Breast epithelium (tissue), 3 donors: ENCODE measurements at regions not wholly inside any gene's neighbourhood (a gene's known extent, or its start where the extent isn't known, plus 50 kb on each side); places are given as distances from the start of the nearest gene placed in this dataset.

Source experiments
- POLR2A ChIP-seq: fragments of 450-650 bp; IDR thresholded peaks from one replicate; pipeline ENCODE4 v1.6.1; 2016; ENCODE audit warnings: antibody characterized with exemption, mild to moderate bottlenecking, moderate library complexity
- POLR2AphosphoS5 ChIP-seq, 3 donors: sonication (generic); formaldehyde crosslinking; IDR thresholded peaks; one replicate each; pipeline ENCODE4 v1.6.1; 2017; ENCODE audit warnings: antibody characterized with exemption in 3 of 3
- TF ChIP-seq, protein P1 (sequence below), 3 donors: fragments of 450-650 bp; IDR thresholded peaks; one replicate each; pipeline ENCODE4 v1.5.1; 2016 to 2017; ENCODE audit warnings: antibody characterized with exemption in 3 of 3, mild to moderate bottlenecking in 3 of 3, moderate library complexity in 3 of 3

DNA sequence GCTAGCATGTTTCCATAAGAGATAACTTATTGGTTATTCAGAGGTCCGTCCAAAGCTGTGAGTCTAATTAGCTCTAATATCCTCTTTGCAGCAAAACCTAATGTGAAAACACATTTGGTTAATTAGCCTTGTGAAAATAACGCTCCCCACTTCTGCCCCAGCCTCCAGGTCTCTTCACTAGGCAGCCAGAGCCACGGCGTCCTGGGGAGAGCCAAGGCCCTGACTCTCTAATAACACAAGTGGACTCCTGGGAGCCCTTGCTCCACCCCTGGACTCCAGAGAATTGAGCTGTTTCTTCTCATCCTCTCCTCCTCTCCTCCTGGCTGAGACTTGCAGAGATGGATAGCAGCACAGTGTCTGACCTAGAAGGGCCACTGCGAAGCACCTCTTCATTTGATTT is 78.8 kb downstream of the CCDC185 start:
- TF ChIP-seq POLR2AphosphoS5 (IDR thresholded peaks at IDR 0.05) (no peak), POLR2A (no peak)
- TF ChIP-seq, protein P1, sequence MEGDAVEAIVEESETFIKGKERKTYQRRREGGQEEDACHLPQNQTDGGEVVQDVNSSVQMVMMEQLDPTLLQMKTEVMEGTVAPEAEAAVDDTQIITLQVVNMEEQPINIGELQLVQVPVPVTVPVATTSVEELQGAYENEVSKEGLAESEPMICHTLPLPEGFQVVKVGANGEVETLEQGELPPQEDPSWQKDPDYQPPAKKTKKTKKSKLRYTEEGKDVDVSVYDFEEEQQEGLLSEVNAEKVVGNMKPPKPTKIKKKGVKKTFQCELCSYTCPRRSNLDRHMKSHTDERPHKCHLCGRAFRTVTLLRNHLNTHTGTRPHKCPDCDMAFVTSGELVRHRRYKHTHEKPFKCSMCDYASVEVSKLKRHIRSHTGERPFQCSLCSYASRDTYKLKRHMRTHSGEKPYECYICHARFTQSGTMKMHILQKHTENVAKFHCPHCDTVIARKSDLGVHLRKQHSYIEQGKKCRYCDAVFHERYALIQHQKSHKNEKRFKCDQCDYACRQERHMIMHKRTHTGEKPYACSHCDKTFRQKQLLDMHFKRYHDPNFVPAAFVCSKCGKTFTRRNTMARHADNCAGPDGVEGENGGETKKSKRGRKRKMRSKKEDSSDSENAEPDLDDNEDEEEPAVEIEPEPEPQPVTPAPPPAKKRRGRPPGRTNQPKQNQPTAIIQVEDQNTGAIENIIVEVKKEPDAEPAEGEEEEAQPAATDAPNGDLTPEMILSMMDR (IDR thresholded peaks at IDR 0.05): no peak
